ENCODE measurements at regions not wholly inside any gene's neighbourhood (a gene's known extent, or its start where the extent isn't known, plus 50 kb on each side); places are given as distances from the start of the nearest gene placed in this dataset.
"Not testable (repeated sequence)": the region's sequence is repeated elsewhere in the genome, so short reads cannot be mapped to it uniquely, and the experiment has no call there.

- H3K27ac Mint-ChIP-seq, H3K4me3 Mint-ChIP-seq, CTCF ChIA-PET, H3K4me1 Mint-ChIP-seq, H3K9me3 Mint-ChIP-seq, DNase-seq, H3K27me3 Mint-ChIP-seq: not testable (repeated sequence)
- peaks cover 25% of the 10 kb centered on the region for H3K36me3 Mint-ChIP-seq
Observed at GRCh38 chr7:66554291-66554690, 74.4 kb upstream of the KCTD7 start.

GRCh38 chr7:66554842-66555430, 73.7 kb upstream of the KCTD7 start:
- H3K4me3 Mint-ChIP-seq, H3K27me3 Mint-ChIP-seq, H3K4me1 Mint-ChIP-seq, DNase-seq, H3K9me3 Mint-ChIP-seq, H3K27ac Mint-ChIP-seq: not testable (repeated sequence)
- peaks cover 22% of the 10 kb centered on the region for H3K36me3 Mint-ChIP-seq
- CTCF ChIA-PET: interaction anchor here (1.0 kb wide), 1 partner anchor 8 kb away, joined by 3 read pairs; no protein-coding TSS in a partner anchor

- H3K9me3 Mint-ChIP-seq: no peaks in the 10 kb centered on the region
- H3K36me3 Mint-ChIP-seq: peaks cover 19% of the 10 kb centered on the region
- DNase-seq: no peak
- H3K27me3 Mint-ChIP-seq: no peaks in the 10 kb centered on the region
- no peak overlapping the region for H3K27ac Mint-ChIP-seq
- CTCF ChIA-PET: no interaction called here
- H3K4me1 Mint-ChIP-seq: no peaks in the 10 kb centered on the region
- no peak overlapping the region for H3K4me3 Mint-ChIP-seq
Observed at GRCh38 chr7:66556177-66556548, 72.5 kb upstream of the KCTD7 start.

GRCh38 chr7:66556549-66557213, 72.0 kb upstream of the KCTD7 start:
- no peak for DNase-seq
- H3K4me3 Mint-ChIP-seq: no peak overlapping the region
- H3K27ac Mint-ChIP-seq: no peak overlapping the region
- CTCF ChIA-PET: interaction anchor here (0.9 to 1.5 kb wide), 3 partner anchors 36 to 333 kb away, joined by 3 read pairs; no protein-coding TSS in a partner anchor
- peaks cover 15% of the 10 kb centered on the region for H3K36me3 Mint-ChIP-seq
- H3K4me1 Mint-ChIP-seq: no peaks in the 10 kb centered on the region
- H3K27me3 Mint-ChIP-seq: no peaks in the 10 kb centered on the region
- H3K9me3 Mint-ChIP-seq: no peaks in the 10 kb centered on the region

GRCh38 chr7:66557214-66558200, 71.2 kb upstream of the KCTD7 start:
- Mint-ChIP-seq H3K9me3 (no peaks in the 10 kb centered on the region), H3K4me1 (no peaks in the 10 kb centered on the region)

GRCh38 chr7:66558201-66558641, 70.5 kb upstream of the KCTD7 start:
- Mint-ChIP-seq H3K36me3 (peaks cover 11% of the 10 kb centered on the region), H3K27ac (no peak overlapping the region)

More at GRCh38 chr7:66557214-66558200, 71.2 kb upstream of the KCTD7 start:
- Mint-ChIP-seq H3K27me3 (no peaks in the 10 kb centered on the region), H3K36me3 (peaks cover 13% of the 10 kb centered on the region), H3K4me3 (no peak overlapping the region), H3K27ac (peak overlapping the region; percentile 24)
- DNase-seq: peak; percentile 81
- CTCF ChIA-PET: interaction anchor here (0.7 to 1.5 kb wide), 9 partner anchors 11 to 333 kb away, joined by 3 to 4 read pairs (median 3); no protein-coding TSS in a partner anchor

GRCh38 chr7:66558660-66559465, 69.8 kb upstream of the KCTD7 start:
- Mint-ChIP-seq H3K9me3 (no peaks in the 10 kb centered on the region), H3K4me3 (no peak overlapping the region), H3K27me3 (no peaks in the 10 kb centered on the region), H3K4me1 (peaks cover 2% of the 10 kb centered on the region), H3K36me3 (peaks cover 13% of the 10 kb centered on the region), H3K27ac (no peak overlapping the region)
- DNase-seq: no peak
- CTCF ChIA-PET: interaction anchor here (0.6 to 1.5 kb wide), 4 partner anchors 9 to 572 kb away, joined by 3 to 4 read pairs (median 4); no protein-coding TSS in a partner anchor

More at GRCh38 chr7:66558201-66558641, 70.5 kb upstream of the KCTD7 start:
- DNase-seq: no peak
- Mint-ChIP-seq H3K27me3 (no peaks in the 10 kb centered on the region), H3K9me3 (no peaks in the 10 kb centered on the region), H3K4me3 (no peak overlapping the region), H3K4me1 (no peaks in the 10 kb centered on the region)
- CTCF ChIA-PET: interaction anchor here (0.6 to 1.5 kb wide), 9 partner anchors 10 to 571 kb away, joined by 3 to 4 read pairs (median 3); no protein-coding TSS in a partner anchor

- Mint-ChIP-seq H3K27me3 (no peaks in the 10 kb centered on the region), H3K4me1 (peaks cover 2% of the 10 kb centered on the region), H3K9me3 (no peaks in the 10 kb centered on the region), H3K27ac (peak overlapping the region; percentile 12), H3K36me3 (peaks cover 19% of the 10 kb centered on the region), H3K4me3 (no peak overlapping the region)
- CTCF ChIA-PET: no interaction called here
- DNase-seq: no peak
Observed at GRCh38 chr7:66564045-66564444, 64.6 kb upstream of the KCTD7 start.

- H3K27me3 Mint-ChIP-seq, H3K4me3 Mint-ChIP-seq, DNase-seq, H3K9me3 Mint-ChIP-seq, H3K27ac Mint-ChIP-seq, H3K4me1 Mint-ChIP-seq: not testable (repeated sequence)
- peaks cover 55% of the 10 kb centered on the region for H3K36me3 Mint-ChIP-seq
- CTCF ChIA-PET: interaction anchor here (0.6 kb wide), 1 partner anchor 298 kb away, joined by 3 read pairs; no protein-coding TSS in a partner anchor
Observed at GRCh38 chr7:66570179-66570578, 58.5 kb upstream of the KCTD7 start.

- Mint-ChIP-seq H3K27me3 (no peaks in the 10 kb centered on the region), H3K27ac (no peak overlapping the region), H3K9me3 (no peaks in the 10 kb centered on the region), H3K4me3 (no peak overlapping the region), H3K36me3 (peaks cover 64% of the 10 kb centered on the region), H3K4me1 (peaks cover 12% of the 10 kb centered on the region)
- DNase-seq: no peak
- CTCF ChIA-PET: interaction anchor here (0.8 to 1.0 kb wide), 2 partner anchors 16 to 61 kb away, joined by 3 read pairs; no protein-coding TSS in a partner anchor
Observed at GRCh38 chr7:66571568-66571967, 57.1 kb upstream of the KCTD7 start.

GRCh38 chr7:66573782-66574495, 54.7 kb upstream of the KCTD7 start:
- peaks cover 28% of the 10 kb centered on the region for H3K4me1 Mint-ChIP-seq
- CTCF ChIA-PET: interaction anchor here (0.6 to 1.4 kb wide), 2 partner anchors 12 to 16 kb away, joined by 3 to 4 read pairs; no protein-coding TSS in a partner anchor
- H3K27ac Mint-ChIP-seq, H3K27me3 Mint-ChIP-seq, H3K9me3 Mint-ChIP-seq, DNase-seq, H3K4me3 Mint-ChIP-seq: not testable (repeated sequence)
- peaks cover 63% of the 10 kb centered on the region for H3K36me3 Mint-ChIP-seq

GRCh38 chr7:66574768-66575167, 53.9 kb upstream of the KCTD7 start:
- H3K27me3 Mint-ChIP-seq, DNase-seq, H3K4me3 Mint-ChIP-seq, H3K9me3 Mint-ChIP-seq, H3K27ac Mint-ChIP-seq: not testable (repeated sequence)
- Mint-ChIP-seq H3K4me1 (peaks cover 31% of the 10 kb centered on the region), H3K36me3 (peaks cover 58% of the 10 kb centered on the region)
- CTCF ChIA-PET: interaction anchor here (0.6 to 1.4 kb wide), 3 partner anchors 13 to 17 kb away, joined by 3 to 4 read pairs (median 4); no protein-coding TSS in a partner anchor

GRCh38 chr7:66575398-66575797, 53.3 kb upstream of the KCTD7 start:
- Mint-ChIP-seq H3K36me3 (peaks cover 57% of the 10 kb centered on the region), H3K4me3 (no peak overlapping the region), H3K9me3 (no peaks in the 10 kb centered on the region), H3K27ac (peak overlapping the region; percentile 30), H3K27me3 (no peaks in the 10 kb centered on the region), H3K4me1 (peaks cover 31% of the 10 kb centered on the region)
- DNase-seq: no peak
- CTCF ChIA-PET: interaction anchor here (1.2 kb wide), 1 partner anchor 18 kb away, joined by 4 read pairs; no protein-coding TSS in a partner anchor

Measured in activated naive CD4-positive, alpha-beta T cell treated with anti-CD3 and anti-CD28 coated beads, Interleukin-2, amount 10 ng/mL, durations not matched to agents 7 days and 5 days (primary cell).